Inferior parietal cortex (tissue), 1 donor: ENCODE measurements at regions not wholly inside any gene's neighbourhood (a gene's known extent, or its start where the extent isn't known, plus 50 kb on each side); places are given as distances from the start of the nearest gene placed in this dataset.

ENCODE experiments used
- DNase-seq: peaks from one replicate; pipeline ENCODE4 v3.0.0-alpha.2; 2016; ENCODE audit errors: extremely low spot score

DNA sequence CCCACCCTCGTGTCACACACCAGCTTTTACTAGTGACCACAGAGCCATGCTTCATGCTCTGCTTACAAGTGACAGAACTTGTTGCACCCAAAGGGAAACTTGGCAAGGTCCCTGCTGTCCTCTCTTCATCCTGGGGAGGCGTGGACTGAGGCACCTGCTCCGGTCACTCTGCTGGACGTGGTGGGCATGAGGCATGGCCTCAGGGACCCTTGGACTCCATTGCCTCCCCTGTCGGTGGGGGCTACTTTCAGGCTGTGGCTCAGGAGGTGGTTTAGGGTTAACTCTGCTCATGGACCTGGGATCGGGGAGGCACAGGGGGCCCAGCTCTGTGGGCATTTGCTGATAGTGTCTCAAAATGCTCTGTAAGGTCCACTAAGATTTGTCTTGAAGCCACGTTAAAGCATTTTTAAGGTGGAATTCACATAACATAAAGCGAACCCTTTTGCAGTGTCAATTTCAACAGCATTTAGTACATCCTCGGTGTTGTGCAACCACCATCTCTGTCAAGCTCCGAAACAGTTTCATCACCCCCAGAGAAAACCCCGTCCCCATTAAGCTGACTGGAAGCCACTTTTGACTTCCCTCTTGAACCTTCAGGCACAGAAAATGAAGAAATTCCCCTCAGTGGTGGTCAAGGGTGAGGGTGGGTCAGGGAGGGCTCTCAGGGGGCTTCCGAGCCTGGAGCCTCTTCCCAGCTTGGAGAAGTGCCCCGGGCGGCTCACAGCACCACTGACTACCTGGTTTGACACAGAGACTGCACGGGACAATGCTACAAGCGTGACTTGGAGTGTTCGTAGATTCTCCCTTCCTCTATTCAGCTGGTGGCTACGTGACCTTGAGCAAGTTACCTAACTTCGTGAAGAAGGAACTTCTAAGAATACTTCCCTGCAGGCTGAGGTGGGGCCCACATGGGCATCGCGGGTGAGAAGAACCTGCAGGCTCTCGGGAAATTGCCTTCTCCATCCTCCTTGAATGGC is 100.0 kb upstream of the HDAC4 start:
- no peak for DNase-seq

DNA sequence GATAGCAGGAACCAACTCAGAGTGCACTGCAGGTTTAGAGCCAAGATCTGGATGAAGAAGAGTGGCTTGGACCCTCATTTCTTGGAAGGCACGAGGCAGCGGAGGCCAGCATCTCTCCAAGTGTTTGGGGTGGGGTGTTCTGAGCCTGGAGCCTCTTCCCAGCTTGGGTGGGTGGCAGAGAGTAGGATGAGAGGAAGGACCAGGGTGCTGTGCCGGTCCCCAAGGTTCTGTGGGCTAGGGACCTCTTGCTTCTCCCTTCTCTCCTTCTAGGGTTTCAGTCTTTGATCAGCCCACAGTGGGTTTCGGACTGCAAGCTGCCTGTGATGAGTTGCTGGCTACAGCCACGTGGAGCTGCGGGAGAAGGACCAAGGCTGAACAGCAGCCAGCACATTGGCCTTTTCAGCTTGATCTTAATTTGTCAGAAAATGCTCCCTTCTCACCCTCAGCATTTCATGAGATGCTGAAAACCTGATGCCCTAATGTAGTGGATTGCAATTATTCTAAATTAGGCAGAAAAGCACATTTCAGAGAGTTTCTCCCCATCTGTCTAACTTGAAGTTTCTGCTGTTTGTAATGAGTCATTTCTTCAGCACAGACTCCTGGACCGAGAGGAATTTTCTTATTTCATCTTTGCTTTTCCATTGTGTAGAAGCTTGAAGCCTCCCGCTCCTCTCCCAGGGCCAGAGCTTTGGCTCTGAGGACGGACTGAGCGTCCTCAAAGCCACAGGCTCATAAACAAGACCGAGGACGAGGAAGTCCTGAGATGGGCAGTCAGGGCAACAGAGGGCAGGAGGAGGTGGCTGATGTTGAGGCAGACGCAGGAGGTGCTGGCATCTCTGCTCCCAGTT is 99.1 kb upstream of the HDAC4 start:
- DNase-seq: peak; percentile 31

DNA sequence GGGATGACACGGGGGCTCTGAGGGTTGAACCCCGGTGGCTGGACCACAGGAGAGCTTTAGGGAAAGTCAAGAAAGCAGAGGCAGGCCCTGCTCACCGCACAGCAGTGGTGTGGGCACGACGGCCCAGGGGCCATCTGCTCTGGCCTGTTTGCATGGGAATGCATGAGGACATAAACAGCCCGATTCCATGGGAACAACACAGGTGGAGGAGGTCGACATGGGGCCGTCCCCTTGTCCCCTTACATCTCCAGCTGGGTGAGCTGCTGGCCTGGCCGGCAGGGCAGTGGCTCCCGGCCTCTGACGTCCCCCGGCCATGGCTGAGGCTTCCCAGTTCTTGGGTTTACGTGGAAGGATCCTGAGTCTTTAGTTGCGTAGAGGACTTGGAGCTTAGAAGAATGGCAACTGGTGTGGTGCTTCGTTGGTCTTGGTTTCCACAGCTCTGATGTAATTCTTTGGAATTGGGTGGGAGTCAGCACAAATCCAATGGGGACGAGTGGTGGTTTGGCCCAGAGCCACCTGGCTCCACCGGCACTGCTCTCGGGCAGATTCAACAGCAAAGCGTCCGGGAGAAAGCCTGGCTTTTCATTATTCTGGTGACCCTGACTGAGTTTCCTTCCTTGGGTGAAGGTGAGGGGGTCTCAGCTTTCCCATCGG is 98.3 kb upstream of the HDAC4 start:
- no peak for DNase-seq

DNA sequence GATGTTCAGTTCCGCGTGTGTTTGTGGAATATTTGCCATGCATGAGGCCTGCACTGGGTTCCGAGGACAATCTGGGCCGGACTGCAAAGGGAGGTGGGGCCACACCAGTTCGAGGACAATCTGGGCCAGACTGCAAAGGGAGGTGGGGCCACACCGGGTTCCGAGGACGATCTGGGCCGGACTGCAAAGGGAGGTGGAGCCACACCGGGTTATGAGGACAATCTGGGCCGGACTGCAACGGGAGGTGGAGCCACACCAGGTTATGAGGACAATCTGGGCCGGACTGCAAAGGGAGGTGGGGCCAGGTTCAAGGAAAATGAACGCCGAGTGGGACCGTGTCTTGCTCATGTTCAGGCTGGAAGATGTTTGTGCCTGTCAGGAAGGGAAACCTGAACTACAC is 97.8 kb upstream of the HDAC4 start:
- no peak for DNase-seq

DNA sequence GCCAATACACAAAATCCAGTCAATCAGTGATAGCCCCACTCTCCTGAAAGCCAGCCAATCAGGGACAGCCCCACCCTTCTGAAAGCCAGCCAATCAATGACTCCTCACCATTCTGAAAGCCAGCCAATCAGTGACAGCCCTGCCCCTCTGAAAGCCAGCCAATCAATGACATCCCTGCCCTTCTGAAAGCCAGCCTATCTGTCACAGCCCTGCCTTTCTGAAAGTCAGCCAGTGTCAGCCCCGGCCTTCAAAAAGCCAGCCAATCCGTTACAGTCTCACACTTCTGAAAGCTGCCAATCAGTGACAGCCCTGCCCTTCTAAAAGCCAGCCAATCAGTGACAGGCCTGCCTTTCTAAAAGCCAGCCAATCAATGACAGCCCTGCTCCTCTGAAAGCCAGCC is 95.9 kb upstream of the HDAC4 start:
- DNase-seq: no peak

DNA sequence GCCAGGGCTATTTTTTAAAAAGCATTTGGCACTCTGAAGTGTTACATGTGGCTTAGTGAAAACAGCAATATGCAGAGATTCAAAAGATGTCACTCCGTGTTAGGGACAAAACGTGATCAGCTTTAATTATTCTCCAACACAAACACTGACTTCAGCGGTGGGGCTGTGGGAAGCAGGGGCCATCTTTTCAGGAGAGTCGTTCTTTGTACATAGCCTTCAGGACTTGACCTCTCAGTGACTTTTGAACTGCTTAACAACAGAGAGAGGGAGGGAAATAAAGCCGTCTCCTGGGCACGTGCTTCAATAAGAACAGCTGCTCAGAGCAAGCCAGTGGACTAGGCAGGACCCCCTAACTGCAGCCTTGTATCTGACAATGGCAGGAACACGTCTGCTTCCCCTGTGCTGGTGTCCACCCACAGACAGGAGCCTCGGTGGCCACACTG is 95.0 kb upstream of the HDAC4 start:
- no peak for DNase-seq

DNA sequence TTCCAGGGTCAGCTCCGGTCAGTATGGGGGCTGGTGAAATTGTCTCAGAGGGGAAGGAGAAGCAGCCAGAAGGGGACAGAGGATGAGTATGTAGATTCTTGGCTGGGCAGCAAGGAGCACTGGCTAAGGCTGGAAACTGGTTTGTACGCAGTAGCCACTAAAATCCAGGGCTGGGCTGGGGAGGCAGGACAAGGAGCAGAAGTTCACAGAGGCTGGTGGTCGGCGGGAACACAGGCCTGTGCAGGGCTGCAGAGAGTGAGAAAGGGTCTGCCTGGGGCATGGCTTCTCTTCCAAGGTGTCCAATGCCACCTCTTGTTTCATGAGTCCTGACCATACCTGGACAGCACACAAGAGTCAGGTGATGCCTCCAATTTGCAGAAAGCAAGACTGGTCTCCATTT is 94.4 kb upstream of the HDAC4 start:
- DNase-seq: no peak

DNA sequence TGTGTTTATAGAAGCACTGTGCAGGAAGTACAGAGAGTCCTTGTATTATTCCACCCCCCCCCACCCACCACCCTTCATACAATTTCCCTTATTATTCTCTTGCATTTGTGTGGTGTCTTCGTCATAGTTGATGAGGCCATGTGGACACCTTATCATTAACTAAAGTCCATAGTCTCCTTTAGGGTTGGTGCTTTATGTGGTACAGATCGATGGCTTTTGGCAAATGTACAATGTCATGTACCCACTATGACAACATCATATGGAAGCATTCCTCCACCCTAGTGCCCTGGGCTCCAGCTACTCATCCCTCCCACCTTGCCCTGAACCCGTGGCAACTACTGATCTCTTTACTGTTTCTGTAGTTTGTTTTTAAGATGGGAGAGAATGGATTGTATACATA is 93.8 kb upstream of the HDAC4 start:
- DNase-seq: no peak

DNA sequence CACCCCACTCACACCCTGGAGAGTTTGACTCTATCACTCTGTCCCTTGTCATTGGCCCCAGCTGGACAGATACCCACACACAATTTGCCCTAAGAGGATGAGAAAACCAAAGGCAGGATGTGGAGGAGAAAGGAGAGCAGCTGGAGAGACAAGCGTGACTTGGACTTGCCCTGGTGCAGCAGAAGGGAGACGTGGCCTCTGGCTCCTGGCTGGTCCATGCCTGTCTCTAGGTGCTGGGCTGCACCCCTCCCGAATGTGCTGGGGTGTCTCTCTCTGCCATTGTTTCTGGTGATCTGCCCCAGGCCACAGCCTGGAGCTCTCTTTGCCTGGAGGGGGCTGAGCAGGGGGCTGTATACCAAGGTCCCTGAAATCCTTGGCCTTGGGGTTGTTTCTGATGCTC is 88.7 kb upstream of the HDAC4 start:
- DNase-seq: no peak

DNA sequence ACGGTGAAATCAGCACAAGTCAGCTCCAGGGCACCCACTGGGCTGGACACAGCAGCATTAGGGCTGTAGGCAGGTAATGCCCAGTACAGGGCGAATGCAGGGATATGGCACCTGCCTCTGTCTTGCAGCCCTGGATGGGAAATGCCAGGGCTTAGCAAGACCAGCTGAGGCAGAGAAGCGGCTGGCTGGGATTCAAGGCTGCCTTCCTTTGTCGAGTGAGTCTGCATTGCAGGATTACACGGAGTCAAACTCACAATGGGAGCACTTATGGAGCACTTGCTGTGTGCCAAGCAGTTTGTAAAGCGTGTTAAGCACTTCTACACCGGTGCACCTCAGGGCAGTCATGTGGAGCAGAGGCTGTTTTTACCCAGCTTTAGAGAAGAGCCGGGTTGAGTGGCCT is 87.3 kb upstream of the HDAC4 start:
- DNase-seq: no peak

DNA sequence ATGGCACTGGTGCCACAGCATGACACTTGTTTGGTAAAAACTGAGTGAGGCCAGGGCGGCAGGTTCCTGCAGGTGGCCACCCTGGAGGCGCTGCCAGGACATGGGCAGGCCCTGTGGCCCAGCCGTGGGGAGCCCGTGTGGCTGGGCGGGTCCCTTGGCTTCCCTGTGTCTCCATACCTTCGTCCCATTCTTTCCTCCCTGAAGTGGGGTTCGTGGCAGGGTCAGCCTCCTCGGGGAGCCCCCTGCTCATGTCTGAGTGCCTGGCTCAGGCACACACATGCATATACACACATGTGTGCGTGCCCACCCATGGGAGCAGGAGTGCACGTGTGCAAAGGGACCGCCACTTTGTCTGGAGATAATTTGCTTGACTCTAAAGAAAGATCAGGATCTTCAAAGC is 86.5 kb upstream of the HDAC4 start:
- no peak for DNase-seq

DNA sequence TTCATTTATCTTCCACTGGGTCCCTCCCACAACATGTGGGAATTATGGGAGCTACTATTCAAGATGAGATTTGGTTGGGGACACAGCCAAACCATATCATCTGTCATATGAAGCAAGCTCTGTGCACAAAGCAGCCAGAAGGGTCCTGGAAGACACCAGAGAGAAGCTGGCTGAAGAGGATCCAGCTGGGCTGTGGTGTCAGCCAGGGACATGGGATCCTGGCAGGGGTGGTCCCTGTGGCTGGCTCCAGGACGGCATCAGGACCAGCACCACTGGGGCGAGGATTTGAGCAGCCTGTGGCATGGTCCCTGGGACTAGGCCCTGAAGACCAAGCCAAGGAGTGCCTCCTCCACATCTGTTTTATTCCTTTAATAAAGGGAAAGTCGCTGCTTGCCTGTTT is 84.8 kb upstream of the HDAC4 start:
- no peak for DNase-seq

DNA sequence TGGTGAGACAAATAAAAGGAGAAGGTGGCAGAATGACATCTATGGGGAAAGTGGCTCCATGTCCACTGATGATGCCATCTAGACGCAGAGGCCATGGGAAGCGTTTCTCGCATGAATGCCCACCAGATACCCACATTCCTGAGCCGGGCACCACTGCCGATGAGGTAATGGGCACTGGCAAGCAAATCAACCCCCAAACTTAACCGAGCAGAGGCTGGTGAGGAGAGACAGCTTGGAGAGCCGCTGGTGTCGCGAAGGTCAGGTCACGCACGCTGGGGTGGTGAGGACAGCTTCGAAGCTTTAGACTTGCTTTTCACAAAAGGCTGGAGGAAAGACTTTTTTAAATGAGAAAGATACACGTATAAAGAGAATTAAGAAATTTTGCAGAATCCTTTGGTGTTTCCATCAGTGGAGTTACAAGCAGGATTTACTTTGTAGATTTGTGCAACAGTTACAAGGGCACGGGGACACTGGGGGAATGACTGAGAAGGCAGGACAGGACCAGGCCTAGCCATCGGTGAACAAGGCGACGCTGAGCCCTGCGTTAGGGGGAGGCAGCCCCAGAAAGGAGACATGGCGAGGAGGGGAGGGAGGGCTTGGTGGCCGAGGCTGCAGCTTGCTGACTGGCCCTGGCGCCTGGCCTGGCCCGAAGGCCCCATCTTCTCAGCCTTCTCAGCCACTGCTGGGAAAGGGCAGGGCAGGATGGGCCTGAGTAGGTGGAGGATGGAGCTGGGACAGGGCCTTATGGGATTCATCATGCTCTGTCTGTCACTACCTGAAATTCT is 83.9 kb upstream of the HDAC4 start:
- DNase-seq: no peak

DNA sequence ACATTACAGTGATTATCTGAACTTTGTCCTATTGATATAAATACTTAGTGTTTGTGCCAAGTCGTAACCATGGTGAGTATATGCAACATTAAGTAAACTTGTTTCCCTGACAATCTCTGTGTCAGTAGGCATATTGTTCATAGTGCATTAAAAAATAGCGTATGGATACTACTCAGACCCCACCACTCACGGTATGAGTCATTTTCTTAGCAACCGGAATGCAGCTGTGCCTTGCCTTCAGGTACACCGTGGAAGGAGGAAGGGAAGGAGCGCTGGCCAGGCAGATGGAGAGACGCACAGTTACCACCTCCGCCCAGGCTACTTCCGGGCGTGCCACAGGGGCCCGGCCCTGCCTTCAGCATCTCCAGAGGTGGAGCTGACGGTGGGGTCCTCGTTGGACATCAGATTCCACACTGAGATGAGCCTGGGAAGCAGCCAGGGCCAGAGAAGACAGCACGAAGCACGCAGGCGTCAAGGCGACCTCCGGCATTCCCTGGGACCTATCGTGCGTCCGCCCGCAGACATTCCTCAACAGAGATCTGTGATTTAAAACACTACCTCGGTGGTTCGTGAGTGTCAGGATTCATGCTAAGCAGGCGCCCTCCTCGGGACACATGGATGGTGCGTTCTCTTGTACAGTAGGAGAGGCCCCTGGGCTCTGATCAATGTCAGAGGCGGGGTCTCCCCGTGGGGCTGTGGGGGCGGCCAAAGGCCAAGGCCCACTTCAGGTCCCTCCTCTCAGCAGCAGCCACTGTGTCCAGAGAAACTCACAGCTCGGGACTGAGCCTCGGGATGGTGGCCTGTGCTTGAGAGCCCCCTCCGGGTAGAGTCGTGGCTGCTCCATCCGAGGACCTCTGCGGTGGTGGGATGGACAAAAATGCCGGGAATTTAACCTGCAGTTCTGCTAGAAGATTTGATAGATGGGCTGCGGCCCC is 82.2 kb upstream of the HDAC4 start:
- DNase-seq: no peak

DNA sequence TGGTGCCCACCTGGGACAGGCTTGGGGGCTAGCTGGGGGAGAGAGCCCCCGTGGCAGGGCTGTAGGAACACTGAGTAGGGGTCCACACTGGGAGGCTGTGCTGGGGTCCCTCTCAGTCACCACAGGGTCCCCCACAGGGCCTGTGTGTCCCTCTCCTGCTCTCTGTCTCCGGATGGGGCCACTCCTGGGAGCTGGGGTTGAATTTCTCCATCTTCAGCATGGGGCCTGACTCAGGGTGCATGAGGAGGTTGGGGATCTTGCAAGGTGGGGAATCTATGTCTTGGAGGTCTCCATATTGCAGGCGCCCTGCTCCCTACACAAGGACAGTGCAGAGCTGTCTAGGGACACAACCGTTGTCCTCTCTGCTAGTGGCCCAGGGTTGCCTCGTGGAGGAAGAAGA is 78.7 kb upstream of the HDAC4 start:
- DNase-seq: no peak

DNA sequence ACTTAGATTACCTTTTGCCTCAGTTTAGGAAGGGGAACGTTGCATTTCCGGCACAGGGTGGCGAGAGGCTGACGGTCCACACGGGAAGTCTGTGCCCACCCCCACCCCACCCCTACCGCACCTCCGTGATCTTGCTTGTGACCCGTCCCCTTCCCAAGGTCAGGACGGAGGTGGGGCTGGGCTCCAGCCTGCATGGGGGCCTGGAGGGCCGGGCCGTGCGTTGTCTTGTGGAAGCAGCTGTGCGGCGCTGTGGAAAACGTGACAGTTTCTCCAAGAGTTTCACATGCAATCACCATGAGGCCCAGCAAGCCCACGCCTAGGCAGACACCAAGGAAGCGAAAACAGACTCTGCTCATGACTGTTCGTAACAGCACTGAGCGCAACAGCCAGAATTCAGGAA is 76.8 kb upstream of the HDAC4 start:
- DNase-seq: no peak

DNA sequence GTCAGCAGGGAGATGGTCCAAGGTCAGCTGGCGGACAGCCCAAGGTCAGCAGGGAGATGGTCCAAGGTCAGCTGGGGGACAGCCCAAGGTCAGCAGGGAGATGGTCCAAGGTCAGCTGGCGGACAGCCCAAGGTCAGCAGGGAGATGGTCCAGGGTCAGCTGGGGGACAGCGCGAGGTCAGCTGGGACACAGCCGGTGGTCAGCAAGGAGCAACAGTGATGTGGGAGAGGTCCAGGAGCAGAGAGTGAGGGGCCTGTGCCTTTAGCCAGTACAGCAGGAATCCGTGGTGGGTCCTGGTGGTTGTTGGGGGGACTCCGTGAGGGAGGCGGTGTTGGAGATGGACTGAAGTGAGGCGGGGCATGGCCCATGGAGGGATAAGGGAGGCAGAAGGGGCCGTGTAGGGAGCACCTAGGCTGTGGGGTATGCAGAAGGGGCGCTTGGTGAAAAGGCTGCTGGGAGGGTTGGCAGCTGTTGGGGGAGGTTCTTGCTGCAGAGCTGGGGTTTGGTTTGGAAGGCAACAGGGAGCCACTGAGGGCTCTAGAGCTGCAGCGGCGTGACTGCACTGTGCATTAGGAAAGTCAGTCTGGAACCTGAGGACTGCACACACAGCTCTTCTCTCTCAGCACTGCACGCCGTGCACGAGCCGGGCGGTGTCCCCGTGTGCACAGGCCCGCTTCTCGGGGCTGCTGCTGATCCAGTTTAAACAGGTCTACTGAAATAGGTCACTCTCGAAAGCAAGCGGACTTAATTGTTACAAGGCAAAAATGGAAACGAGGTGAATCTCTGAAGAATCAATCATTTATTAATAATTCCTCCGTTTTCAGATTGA is 76.2 kb upstream of the HDAC4 start:
- DNase-seq: no peak

DNA sequence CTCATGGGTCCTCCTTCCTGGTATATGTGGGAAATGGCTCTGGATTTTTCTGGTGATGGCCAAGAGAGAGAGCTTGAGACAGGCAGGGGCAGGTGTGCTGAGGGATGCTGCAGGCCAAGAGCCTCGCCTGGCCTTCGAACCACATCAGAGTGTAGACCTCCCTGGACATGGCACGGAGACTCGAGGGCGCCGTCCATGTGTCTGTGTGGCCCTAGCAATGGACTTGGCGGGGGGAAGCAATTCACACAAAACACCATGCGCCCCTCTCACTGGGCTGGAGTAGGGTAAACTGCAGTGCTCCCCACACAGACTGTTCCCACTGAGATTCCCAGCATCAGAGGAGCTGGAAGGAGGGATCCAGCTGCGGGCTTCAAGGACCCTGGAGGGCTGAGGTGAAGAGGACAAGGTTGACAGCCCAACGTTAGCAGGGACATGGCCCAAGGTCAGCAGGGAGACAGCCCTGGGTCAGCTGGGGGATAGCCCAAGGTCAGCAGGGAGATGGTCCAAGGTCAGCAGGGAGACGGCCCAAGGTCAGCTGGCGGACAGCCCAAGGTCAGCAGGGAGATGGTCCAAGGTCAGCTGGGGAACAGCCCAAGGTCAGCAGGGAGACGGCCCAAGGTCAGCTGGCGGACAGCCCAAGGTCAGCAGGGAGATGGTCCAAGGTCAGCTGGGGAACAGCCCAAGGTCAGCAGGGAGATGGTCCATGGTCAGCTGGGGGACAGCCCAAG is 75.4 kb upstream of the HDAC4 start:
- DNase-seq: no peak
